H9 (cell line): ENCODE measurements at regions not wholly inside any gene's neighbourhood (a gene's known extent, or its start where the extent isn't known, plus 50 kb on each side); places are given as distances from the start of the nearest gene placed in this dataset.

Experiments used
- DNase-seq: peaks from one replicate; pipeline ENCODE4 v3.0.0-alpha.2; 2017
- H2AFZ ChIP-seq: one replicate; pipeline ENCODE4 v1.6.1; 2013; ENCODE audit warnings: mild to moderate bottlenecking, low read length, control low read depth, moderate library complexity
- H2AK5ac ChIP-seq: 2 replicates; pipeline ENCODE4 v1.6.1; 2013; ENCODE audit warnings: low read length, control low read depth, mixed read lengths; ENCODE audit not compliant: insufficient read length
- H2BK120ac ChIP-seq: one replicate; pipeline ENCODE4 v1.6.1; 2013; ENCODE audit warnings: low read depth, mild to moderate bottlenecking, low read length, control low read depth, inconsistent platforms; ENCODE audit not compliant: poor library complexity, severe bottlenecking
- H2BK12ac ChIP-seq: 2 replicates; pipeline ENCODE4 v1.6.1; 2013; ENCODE audit warnings: low read length, control low read depth, mixed read lengths, low read depth; ENCODE audit not compliant: insufficient read length
- H2BK15ac ChIP-seq: 2 replicates; pipeline ENCODE4 v1.6.1; 2013; ENCODE audit warnings: low read depth, low read length, control low read depth
- H2BK20ac ChIP-seq: one replicate; pipeline ENCODE4 v1.6.1; 2013; ENCODE audit warnings: low read depth, mild to moderate bottlenecking, low read length, control low read depth, inconsistent platforms; ENCODE audit not compliant: poor library complexity, severe bottlenecking
- H2BK5ac ChIP-seq: 2 replicates; pipeline ENCODE4 v1.6.1; 2013; ENCODE audit warnings: low read length, control low read depth, mixed read lengths; ENCODE audit not compliant: insufficient read length
- H3K14ac ChIP-seq: 2 replicates; pipeline ENCODE4 v1.6.1; 2013; ENCODE audit warnings: low read length, control low read depth; ENCODE audit not compliant: insufficient read depth
- H3K18ac ChIP-seq: 2 replicates; pipeline ENCODE4 v1.6.1; 2013; ENCODE audit warnings: low read depth, mild to moderate bottlenecking, mixed read lengths, low read length, control low read depth; ENCODE audit not compliant: insufficient read length
- H3K23ac ChIP-seq: 2 replicates; pipeline ENCODE4 v1.6.1; 2013; ENCODE audit warnings: low read length, control low read depth, mixed read lengths, low read depth; ENCODE audit not compliant: insufficient read length
- H3K23me2 ChIP-seq: 2 replicates; pipeline ENCODE4 v1.6.1; 2013; ENCODE audit warnings: low read depth, mild to moderate bottlenecking, mixed read lengths, low read length, control low read depth; ENCODE audit not compliant: insufficient read length, poor library complexity, severe bottlenecking
- H3K27ac ChIP-seq: 2 replicates; pipeline ENCODE4 v1.5.1; 2013; ENCODE audit warnings: low read length, control low read depth, mixed read lengths, low read depth; ENCODE audit not compliant: insufficient read length
- H3K27me3 ChIP-seq: 2 replicates; pipeline ENCODE4 v1.6.1; 2013; ENCODE audit warnings: low read length, control low read depth, inconsistent platforms; ENCODE audit not compliant: insufficient read depth
- H3K4ac ChIP-seq: 2 replicates; pipeline ENCODE4 v1.6.1; 2013; ENCODE audit warnings: low read depth, mild to moderate bottlenecking, control low read depth, inconsistent platforms, low read length, moderate library complexity
- H3K4me1 ChIP-seq: 2 replicates; pipeline ENCODE4 v1.6.1; 2013; ENCODE audit warnings: low read length, control low read depth, inconsistent platforms; ENCODE audit not compliant: insufficient read depth
- H3K4me2 ChIP-seq: 2 replicates; pipeline ENCODE4 v1.6.1; 2013; ENCODE audit warnings: low read length, control low read depth, mixed read lengths; ENCODE audit not compliant: insufficient read length, insufficient read depth
- H3K56ac ChIP-seq: 2 replicates; pipeline ENCODE4 v1.6.1; 2013; ENCODE audit warnings: low read depth, mild to moderate bottlenecking, mixed read lengths, low read length, control low read depth; ENCODE audit not compliant: insufficient read length
- H3K79me1 ChIP-seq: 2 replicates; pipeline ENCODE4 v1.6.1; 2013; ENCODE audit warnings: low read depth, mild to moderate bottlenecking, moderate library complexity, low read length, control low read depth, inconsistent platforms; ENCODE audit not compliant: insufficient read depth, poor library complexity, severe bottlenecking
- H3K79me2 ChIP-seq: 2 replicates; pipeline ENCODE4 v1.6.1; 2013; ENCODE audit warnings: low read length, control low read depth, inconsistent platforms; ENCODE audit not compliant: insufficient read depth
- H3K9ac ChIP-seq: 2 replicates; pipeline ENCODE4 v1.6.1; 2013; ENCODE audit warnings: low read length, control low read depth, mixed read lengths; ENCODE audit not compliant: insufficient read length; ENCODE audit errors: extremely low read depth
- H3K9me3 ChIP-seq: one replicate; pipeline ENCODE4 v1.6.1; 2013; ENCODE audit warnings: low read depth, low read length, inconsistent platforms; ENCODE audit not compliant: control insufficient read depth
- H3T11ph ChIP-seq: one replicate; pipeline ENCODE4 v1.6.1; 2013; ENCODE audit warnings: mild to moderate bottlenecking, low read length, control low read depth, inconsistent platforms
- H4K20me1 ChIP-seq: one replicate; pipeline ENCODE4 v1.6.1; 2013; ENCODE audit not compliant: control insufficient read depth, insufficient read length, insufficient read depth
- H4K5ac ChIP-seq: 2 replicates; pipeline ENCODE4 v1.6.1; 2013; ENCODE audit warnings: low read depth, mild to moderate bottlenecking, mixed read lengths, low read length, control low read depth; ENCODE audit not compliant: insufficient read length
- H4K8ac ChIP-seq: replicated peaks from 2 replicates; pipeline ENCODE4 v1.6.1; 2013; ENCODE audit warnings: low read length, control low read depth, mixed read lengths, low read depth; ENCODE audit not compliant: insufficient read length
- H4K91ac ChIP-seq: 2 replicates; pipeline ENCODE4 v1.6.1; 2013; ENCODE audit warnings: low read depth, mild to moderate bottlenecking, moderate library complexity, mixed read lengths, low read length, control low read depth; ENCODE audit not compliant: insufficient read length
- H3K27ac Mint-ChIP-seq, 3 experiments: 2 replicates in 2 of 3; 3 replicates in 1 of 3; pipeline ENCODE4 v1.8.0; 2020 to 2021; ENCODE audit warnings: mixed read lengths in 3 of 3, mild to moderate bottlenecking in 1 of 3, moderate library complexity in 1 of 3
- H3K27me3 Mint-ChIP-seq: 2 replicates; pipeline ENCODE4 v1.8.0; 2021; ENCODE audit warnings: low read depth, mild to moderate bottlenecking, moderate library complexity, mixed read lengths
- H3K36me3 Mint-ChIP-seq, 3 experiments: 2 replicates in 2 of 3; 3 replicates in 1 of 3; pipeline ENCODE4 v1.8.0; 2020 to 2021; ENCODE audit warnings: low read depth in 3 of 3, mixed read lengths in 3 of 3; ENCODE audit not compliant: insufficient read depth in 1 of 3
- H3K4me1 Mint-ChIP-seq, 2 experiments: 2 replicates each; pipeline ENCODE4 v1.8.0; 2020; ENCODE audit warnings: mixed read lengths in 2 of 2
- H3K4me3 Mint-ChIP-seq, 2 experiments: 2 replicates in 1 of 2; 3 replicates in 1 of 2; pipeline ENCODE4 v1.8.0; 2020 to 2021; ENCODE audit warnings: mild to moderate bottlenecking in 2 of 2, mixed read lengths in 2 of 2, moderate library complexity in 1 of 2
- H3K9me3 Mint-ChIP-seq, 2 experiments: 2 replicates in 1 of 2; 3 replicates in 1 of 2; pipeline ENCODE4 v1.8.0; 2020; ENCODE audit warnings: mild to moderate bottlenecking in 2 of 2, mixed read lengths in 2 of 2, moderate library complexity in 1 of 2
- whole genome bisulfite sequencing: extraction: QIAGEN DNeasy Blood & Tissue Kit; methylation state at CpG from one replicate; pipeline ENCODE4 v1.1.7; 2013; ENCODE audit warnings: missing lambda C conversion rate, low lambda C conversion rate, mixed read lengths; ENCODE audit not compliant: insufficient read length; ENCODE audit errors: extremely low coverage; 5-methylcytosine and 5-hydroxymethylcytosine counted together
- TF ChIP-seq, protein P1 (sequence below): fragments of 200-600 bp; sonication (generic); conservative IDR thresholded peaks from 3 replicates; pipeline ENCODE4 v1.8.0; 2021; ENCODE audit warnings: antibody characterized with exemption, mild to moderate bottlenecking

DNA sequence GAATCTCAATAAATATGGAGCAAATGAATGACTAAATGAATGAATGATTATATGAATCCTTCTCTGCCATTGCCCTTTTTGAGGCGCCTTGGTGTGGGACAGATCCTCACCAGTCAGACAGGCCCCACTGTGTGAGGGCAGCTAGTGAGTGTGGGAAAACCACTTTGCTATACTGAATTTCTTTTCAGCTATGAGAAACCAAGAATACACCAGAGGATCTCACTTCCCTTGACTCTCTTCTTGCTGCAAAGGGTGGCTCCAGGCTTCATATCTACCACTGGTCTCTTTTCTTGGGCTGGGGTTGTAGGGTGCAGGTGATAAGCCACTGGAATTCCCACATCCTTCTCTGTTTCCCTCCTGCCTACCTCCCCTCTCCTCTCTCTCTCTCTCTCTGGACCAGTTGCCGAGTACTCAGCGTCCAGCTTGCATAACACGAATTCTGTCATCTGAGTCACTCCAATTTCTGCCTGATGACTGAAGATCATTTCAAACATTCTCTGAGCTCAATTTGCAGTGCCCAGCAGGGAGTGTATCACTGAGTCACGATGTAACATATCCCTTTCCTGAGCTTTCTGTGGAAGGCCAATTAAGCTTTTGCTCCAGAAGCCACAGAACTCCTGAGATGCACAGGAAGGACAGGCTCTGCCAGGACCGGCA lies 304.3 kb upstream of the NCAM1 start:
- H3K9ac ChIP-seq, result no peak overlapping the region
- H3T11ph ChIP-seq, result no peak overlapping the region
- H3K9me3 Mint-ChIP-seq, result no peaks in the 10 kb centered on the region
- TF ChIP-seq, protein P1, sequence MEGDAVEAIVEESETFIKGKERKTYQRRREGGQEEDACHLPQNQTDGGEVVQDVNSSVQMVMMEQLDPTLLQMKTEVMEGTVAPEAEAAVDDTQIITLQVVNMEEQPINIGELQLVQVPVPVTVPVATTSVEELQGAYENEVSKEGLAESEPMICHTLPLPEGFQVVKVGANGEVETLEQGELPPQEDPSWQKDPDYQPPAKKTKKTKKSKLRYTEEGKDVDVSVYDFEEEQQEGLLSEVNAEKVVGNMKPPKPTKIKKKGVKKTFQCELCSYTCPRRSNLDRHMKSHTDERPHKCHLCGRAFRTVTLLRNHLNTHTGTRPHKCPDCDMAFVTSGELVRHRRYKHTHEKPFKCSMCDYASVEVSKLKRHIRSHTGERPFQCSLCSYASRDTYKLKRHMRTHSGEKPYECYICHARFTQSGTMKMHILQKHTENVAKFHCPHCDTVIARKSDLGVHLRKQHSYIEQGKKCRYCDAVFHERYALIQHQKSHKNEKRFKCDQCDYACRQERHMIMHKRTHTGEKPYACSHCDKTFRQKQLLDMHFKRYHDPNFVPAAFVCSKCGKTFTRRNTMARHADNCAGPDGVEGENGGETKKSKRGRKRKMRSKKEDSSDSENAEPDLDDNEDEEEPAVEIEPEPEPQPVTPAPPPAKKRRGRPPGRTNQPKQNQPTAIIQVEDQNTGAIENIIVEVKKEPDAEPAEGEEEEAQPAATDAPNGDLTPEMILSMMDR, result no peak
- no peak overlapping the region for H3K4ac ChIP-seq
- no peaks in the 10 kb centered on the region for H3K79me1 ChIP-seq
- no peaks in the 10 kb centered on the region for H3K23me2 ChIP-seq
- H3K27me3 Mint-ChIP-seq, result peaks cover 1% of the 10 kb centered on the region
- H3K18ac ChIP-seq, result no peak overlapping the region
- no peak overlapping the region for H2AK5ac ChIP-seq
- no peak overlapping the region; a peak in 1 of 7 replicates for H3K27ac Mint-ChIP-seq
- no peaks in the 10 kb centered on the region for H3K27me3 ChIP-seq
- no peaks in the 10 kb centered on the region for H3K9me3 ChIP-seq
- no peak overlapping the region for H4K5ac ChIP-seq
- H4K20me1 ChIP-seq, result no peaks in the 10 kb centered on the region
- H3K56ac ChIP-seq, result no peak overlapping the region
- no peak overlapping the region for H3K14ac ChIP-seq
- no peak overlapping the region for H2BK5ac ChIP-seq
- H3K36me3 Mint-ChIP-seq, result no peaks in the 10 kb centered on the region; a peak in 1 of 7 replicates
- peaks cover under 1 to 5% of the 10 kb centered on the region in 2 experiments; a peak in 2 of 4 replicates for H3K4me1 Mint-ChIP-seq
- no peak overlapping the region for H2BK20ac ChIP-seq
- H3K4me1 ChIP-seq, result no peaks in the 10 kb centered on the region
- H3K23ac ChIP-seq, result no peak overlapping the region
- H2BK120ac ChIP-seq, result no peak overlapping the region
- no peak overlapping the region for H2AFZ ChIP-seq
- DNase-seq, result no peak
- no peak overlapping the region for H2BK12ac ChIP-seq
- no peak overlapping the region for H3K4me2 ChIP-seq
- H4K91ac ChIP-seq, result no peak overlapping the region
- H3K4me3 Mint-ChIP-seq, result no peak overlapping the region
- no peak overlapping the region for H2BK15ac ChIP-seq
- no peak overlapping the region for H3K27ac ChIP-seq
- WGBS, result no CpG with 5 or more reads among the region's 6 CpGs
- no peak overlapping the region for H4K8ac ChIP-seq
- H3K79me2 ChIP-seq, result no peaks in the 10 kb centered on the region
